Right lobe of liver (tissue), 4 donors: ENCODE measurements at regions not wholly inside any gene's neighbourhood (a gene's known extent, or its start where the extent isn't known, plus 50 kb on each side); places are given as distances from the start of the nearest gene placed in this dataset.

ENCODE experiments used
- POLR2A ChIP-seq: fragments of 450-650 bp; IDR thresholded peaks from one replicate; pipeline ENCODE4 v1.6.1; 2017; ENCODE audit warnings: antibody characterized with exemption, mild to moderate bottlenecking
- TF ChIP-seq, protein P1 (sequence below), 4 donors: fragments of 200-600 bp in 3 of 4; fragments of 450-650 bp in 1 of 4; IDR thresholded peaks; one replicate each; pipeline versions ENCODE4 v1.5.1 to v1.8.0; 2016 to 2022; ENCODE audit warnings: antibody characterized with exemption in 4 of 4, mild to moderate bottlenecking in 2 of 4
- donor health status: DM: no; HTN: no; CAD: no.
- donor health status: DM: no; HTN: no; CAD: no.
- donor health status: DM: no; HTN: yes; CAD: no.

DNA sequence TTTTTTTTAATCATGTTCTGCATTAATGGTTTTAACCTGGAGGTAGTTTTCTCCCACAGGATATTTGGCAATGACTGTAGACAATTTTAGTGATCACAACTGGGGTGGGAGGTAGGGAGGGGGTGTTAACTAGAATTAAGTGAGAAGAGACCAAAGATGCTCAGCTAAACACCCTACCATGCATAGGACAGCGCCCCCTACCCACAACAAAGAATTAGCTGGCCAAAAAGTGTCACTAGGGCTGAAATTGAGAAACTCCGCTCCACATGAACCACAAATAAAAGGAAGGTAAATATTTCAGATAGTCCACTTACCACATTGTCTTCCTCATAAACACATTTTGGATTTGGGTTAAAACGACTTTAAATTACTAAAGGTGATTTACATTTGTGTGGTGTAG is 942.6 kb downstream of the SUCLG1 start:
- TF ChIP-seq, protein P1, sequence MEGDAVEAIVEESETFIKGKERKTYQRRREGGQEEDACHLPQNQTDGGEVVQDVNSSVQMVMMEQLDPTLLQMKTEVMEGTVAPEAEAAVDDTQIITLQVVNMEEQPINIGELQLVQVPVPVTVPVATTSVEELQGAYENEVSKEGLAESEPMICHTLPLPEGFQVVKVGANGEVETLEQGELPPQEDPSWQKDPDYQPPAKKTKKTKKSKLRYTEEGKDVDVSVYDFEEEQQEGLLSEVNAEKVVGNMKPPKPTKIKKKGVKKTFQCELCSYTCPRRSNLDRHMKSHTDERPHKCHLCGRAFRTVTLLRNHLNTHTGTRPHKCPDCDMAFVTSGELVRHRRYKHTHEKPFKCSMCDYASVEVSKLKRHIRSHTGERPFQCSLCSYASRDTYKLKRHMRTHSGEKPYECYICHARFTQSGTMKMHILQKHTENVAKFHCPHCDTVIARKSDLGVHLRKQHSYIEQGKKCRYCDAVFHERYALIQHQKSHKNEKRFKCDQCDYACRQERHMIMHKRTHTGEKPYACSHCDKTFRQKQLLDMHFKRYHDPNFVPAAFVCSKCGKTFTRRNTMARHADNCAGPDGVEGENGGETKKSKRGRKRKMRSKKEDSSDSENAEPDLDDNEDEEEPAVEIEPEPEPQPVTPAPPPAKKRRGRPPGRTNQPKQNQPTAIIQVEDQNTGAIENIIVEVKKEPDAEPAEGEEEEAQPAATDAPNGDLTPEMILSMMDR (IDR thresholded peaks at IDR 0.05), result no peak
- no peak for TF ChIP-seq POLR2A
